Left ventricle myocardium inferior (tissue), 1 donor: ENCODE measurements at regions not wholly inside any gene's neighbourhood (a gene's known extent, or its start where the extent isn't known, plus 50 kb on each side); places are given as distances from the start of the nearest gene placed in this dataset.

Experiments
- DNase-seq: peaks from one replicate; pipeline ENCODE4 v3.0.0-alpha.2; 2020
- H3K27ac ChIP-seq: fragments of 200-600 bp; replicated peaks from 2 replicates; pipeline ENCODE4 v1.8.0; 2021
- H3K27me3 ChIP-seq: fragments of 200-600 bp; 2 replicates; pipeline ENCODE4 v1.8.0; 2021; ENCODE audit warnings: low read depth
- H3K36me3 ChIP-seq: fragments of 200-600 bp; 2 replicates; pipeline ENCODE4 v1.8.0; 2021
- H3K4me1 ChIP-seq: fragments of 200-600 bp; 2 replicates; pipeline ENCODE4 v1.8.0; 2021
- H3K4me3 ChIP-seq: fragments of 200-600 bp; 2 replicates; pipeline ENCODE4 v1.8.0; 2021; ENCODE audit warnings: mild to moderate bottlenecking, moderate library complexity
- H3K9me3 ChIP-seq: fragments of 200-600 bp; replicated peaks from 2 replicates; pipeline ENCODE4 v1.8.0; 2021
- intact Hi-C: fragments of 100-400 bp; cut with micrococcal nuclease; formaldehyde crosslinking; loops from one replicate; pipeline ENCODE4 v1.11.0; 2022
- TF ChIP-seq, protein P1 (sequence below): fragments of 200-600 bp; IDR thresholded peaks from 2 replicates; pipeline ENCODE4 v1.8.0; 2021; ENCODE audit warnings: antibody characterized with exemption, mild to moderate bottlenecking, borderline replicate concordance
- donor health status: DM: no; HTN: yes; CAD: no; lungs with severe emphysema.

- no peaks in the 10 kb centered on the region for H3K27me3 ChIP-seq
- no peaks in the 10 kb centered on the region for H3K36me3 ChIP-seq
- intact Hi-C loops, result no loop called here
- no peak overlapping the region for H3K27ac ChIP-seq
- H3K4me3 ChIP-seq, result no peak overlapping the region
- H3K4me1 ChIP-seq, result no peaks in the 10 kb centered on the region
- no peak for DNase-seq
- TF ChIP-seq, protein P1, sequence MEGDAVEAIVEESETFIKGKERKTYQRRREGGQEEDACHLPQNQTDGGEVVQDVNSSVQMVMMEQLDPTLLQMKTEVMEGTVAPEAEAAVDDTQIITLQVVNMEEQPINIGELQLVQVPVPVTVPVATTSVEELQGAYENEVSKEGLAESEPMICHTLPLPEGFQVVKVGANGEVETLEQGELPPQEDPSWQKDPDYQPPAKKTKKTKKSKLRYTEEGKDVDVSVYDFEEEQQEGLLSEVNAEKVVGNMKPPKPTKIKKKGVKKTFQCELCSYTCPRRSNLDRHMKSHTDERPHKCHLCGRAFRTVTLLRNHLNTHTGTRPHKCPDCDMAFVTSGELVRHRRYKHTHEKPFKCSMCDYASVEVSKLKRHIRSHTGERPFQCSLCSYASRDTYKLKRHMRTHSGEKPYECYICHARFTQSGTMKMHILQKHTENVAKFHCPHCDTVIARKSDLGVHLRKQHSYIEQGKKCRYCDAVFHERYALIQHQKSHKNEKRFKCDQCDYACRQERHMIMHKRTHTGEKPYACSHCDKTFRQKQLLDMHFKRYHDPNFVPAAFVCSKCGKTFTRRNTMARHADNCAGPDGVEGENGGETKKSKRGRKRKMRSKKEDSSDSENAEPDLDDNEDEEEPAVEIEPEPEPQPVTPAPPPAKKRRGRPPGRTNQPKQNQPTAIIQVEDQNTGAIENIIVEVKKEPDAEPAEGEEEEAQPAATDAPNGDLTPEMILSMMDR, result no peak
- no peaks in the 10 kb centered on the region for H3K9me3 ChIP-seq
These were observed 712.5 kb upstream of the SLIT2 start for GRCh38 chr4:19539201-19539600.

GRCh38 chr4:19534159-19534558 lies 717.5 kb upstream of the SLIT2 start:
- TF ChIP-seq, protein P1, result no peak
- Histone ChIP-seq H3K27me3 (no peaks in the 10 kb centered on the region), H3K4me3 (no peak overlapping the region), H3K4me1 (no peaks in the 10 kb centered on the region), H3K27ac (no peak overlapping the region), H3K9me3 (peaks cover 5% of the 10 kb centered on the region), H3K36me3 (no peaks in the 10 kb centered on the region)
- DNase-seq, result no peak
- intact Hi-C loops, result no loop called here

- intact Hi-C loops, result no loop called here
- H3K27ac ChIP-seq, result no peak overlapping the region
- DNase-seq, result no peak
- TF ChIP-seq, protein P1, result no peak
- peaks cover 25% of the 10 kb centered on the region for H3K9me3 ChIP-seq
- H3K4me3 ChIP-seq, result no peak overlapping the region
- H3K4me1 ChIP-seq, result no peaks in the 10 kb centered on the region
- H3K36me3 ChIP-seq, result no peaks in the 10 kb centered on the region
- H3K27me3 ChIP-seq, result no peaks in the 10 kb centered on the region
These were observed 719.5 kb upstream of the SLIT2 start for GRCh38 chr4:19531906-19532848.

DNA sequence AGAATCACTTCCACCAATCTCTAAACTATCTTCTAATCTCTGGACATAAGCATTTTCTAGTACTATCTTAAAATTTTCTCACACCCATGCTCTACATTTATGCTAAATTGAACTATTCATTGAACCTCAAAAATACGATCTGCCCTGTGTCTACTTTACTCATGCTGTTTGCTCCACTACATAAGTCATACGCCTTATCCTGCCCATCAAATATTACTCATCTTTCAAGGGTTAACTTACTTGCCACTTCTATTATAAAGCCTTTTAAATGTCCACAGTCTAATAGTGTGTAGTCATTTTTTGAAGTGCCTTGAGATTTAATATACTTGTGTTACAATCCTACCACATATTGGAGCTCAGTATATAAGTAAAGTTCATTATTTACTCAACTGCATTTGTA lies 727.7 kb upstream of the SLIT2 start:
- H3K36me3 ChIP-seq, result no peaks in the 10 kb centered on the region
- H3K4me1 ChIP-seq, result no peaks in the 10 kb centered on the region
- H3K9me3 ChIP-seq, result peaks cover 31% of the 10 kb centered on the region
- intact Hi-C loops, result no loop called here
- no peak overlapping the region for H3K4me3 ChIP-seq
- no peak for DNase-seq
- no peaks in the 10 kb centered on the region for H3K27me3 ChIP-seq
- TF ChIP-seq, protein P1, result no peak
- no peak overlapping the region for H3K27ac ChIP-seq

DNA sequence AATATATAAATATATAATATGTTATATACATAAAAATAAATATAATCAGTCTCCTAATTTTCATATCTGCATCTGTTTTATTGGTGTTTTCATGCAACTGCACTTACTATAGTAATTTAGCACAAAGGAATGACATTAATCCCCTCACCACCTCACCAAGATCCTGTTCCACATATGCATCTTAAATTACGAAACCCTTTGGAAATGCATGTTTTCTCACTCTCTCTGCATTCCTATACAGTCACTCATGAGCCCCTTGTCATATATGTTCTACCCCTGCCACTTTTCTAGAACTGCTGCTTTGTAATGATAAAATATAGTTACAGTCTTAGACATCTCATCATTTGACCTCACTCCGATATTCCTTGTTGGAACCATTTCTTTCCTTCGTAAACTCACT lies 728.7 kb upstream of the SLIT2 start:
- Histone ChIP-seq H3K27ac (no peak overlapping the region), H3K4me3 (no peak overlapping the region), H3K9me3 (peaks cover 21% of the 10 kb centered on the region), H3K36me3 (no peaks in the 10 kb centered on the region), H3K27me3 (no peaks in the 10 kb centered on the region), H3K4me1 (no peaks in the 10 kb centered on the region)
- intact Hi-C loops, result no loop called here
- DNase-seq, result no peak
- TF ChIP-seq, protein P1, result no peak
